Heart right ventricle (tissue), 16 donors: ENCODE measurements at regions not wholly inside any gene's neighbourhood (a gene's known extent, or its start where the extent isn't known, plus 50 kb on each side); places are given as distances from the start of the nearest gene placed in this dataset.

Experiments
- ATAC-seq, 8 donors: fragments of 200-7000 bp; cut with Tn5 transposase; one replicate each; pipeline ENCODE4 v1.9.1; 2020; ENCODE audit warnings: mild to moderate bottlenecking in 8 of 8, moderate library complexity in 8 of 8, moderate number of reproducible peaks in 1 of 8
- DNase-seq, 2 donors: peaks; one replicate each; pipeline ENCODE4 v3.0.0-alpha.2; 2020
- H3K27ac ChIP-seq, 10 donors: fragments of 200-600 bp; sonication (generic) in 2 of 10; one replicate each; pipeline versions ENCODE4 v1.5.0 to v1.8.0; 2020 to 2022; ENCODE audit warnings: mild to moderate bottlenecking in 3 of 10
- H3K27me3 ChIP-seq, 7 donors: fragments of 200-600 bp; one replicate each; pipeline ENCODE4 v1.8.0; 2021 to 2022; ENCODE audit warnings: mild to moderate bottlenecking in 2 of 7
- H3K36me3 ChIP-seq, 9 donors: fragments of 200-600 bp; sonication (generic) in 1 of 9; one replicate each; pipeline versions ENCODE4 v1.5.0 to v1.8.0; 2020 to 2022; ENCODE audit warnings: mild to moderate bottlenecking in 2 of 9
- H3K4me1 ChIP-seq, 9 donors: fragments of 200-600 bp; sonication (generic) in 1 of 9; one replicate each; pipeline versions ENCODE4 v1.5.0 to v1.8.0; 2020 to 2022; ENCODE audit warnings: mild to moderate bottlenecking in 4 of 9
- H3K4me3 ChIP-seq, 10 donors: fragments of 200-600 bp; sonication (generic) in 2 of 10; one replicate each; pipeline versions ENCODE4 v1.5.0 to v1.8.0; 2020 to 2022; ENCODE audit warnings: mild to moderate bottlenecking in 7 of 10, moderate library complexity in 2 of 10
- H3K9me3 ChIP-seq, 11 donors: fragments of 200-600 bp in 10 of 11; sonication (generic) in 2 of 11; one replicate each; pipeline versions ENCODE4 v1.5.0 to v1.8.0; 2013 to 2022; ENCODE audit warnings: mild to moderate bottlenecking in 2 of 11, control low read depth in 1 of 11, moderate library complexity in 1 of 11
- CTCF ChIP-seq, 9 donors: fragments of 200-600 bp; sonication (generic) in 2 of 9; IDR thresholded peaks; one replicate each; pipeline versions ENCODE4 v1.5.0 to v1.8.0; 2021 to 2022; ENCODE audit warnings: antibody characterized with exemption in 9 of 9, mild to moderate bottlenecking in 5 of 9, moderate library complexity in 1 of 9
- WGBS, 2 donors: extraction: QIAGEN DNeasy Blood & Tissue Kit; methylation state at CpG; one replicate each; pipeline ENCODE4 v1.1.7; 2013; ENCODE audit warnings: inconsistent platforms in 1 of 2; 5-methylcytosine and 5-hydroxymethylcytosine counted together
- intact Hi-C, 10 donors: fragments of 100-400 bp; cut with DNase I; formaldehyde crosslinking; loops; one replicate each; pipeline versions ENCODE4 v1.11.1 to v1.14.2; 2022
- donor health status: Arrhythmogenic right ventricular cardiomyopathy.
- donor health status: ischemic (EF 13 %, LVEDD 7.1; RV severe dilation, severe dysfunction).
- donor health status: healthy with polysubstance abuse.
- donor health status: DM: no; HTN: yes; CAD: no.
- donor health status: DM: no; HTN: no; CAD: no.
- donor health status: ischemic (EF 25% LVEDD 6.9; RV normal size, moderate dysfunction).
- donor health status: ischemic (EF 25% LVEDD 5.7; RV mildly dilated, moderate dysfunction).
- donor health status: healthy.
- donor health status: DM: yes; HTN: yes; CAD: no.
- donor health status: Ischemic cardiomyopathy.
- donor health status: ischemic (EF 35%, LVEDD 5.7; RV mildly dilated, moderate dysfunction).
- donor health status: nonischemic (EF 11% LVEDD 7.7; RV severe dilation, severe dysfunction).
- donor health status: DM: yes; HTN: yes; CAD: no.
- donor health status: PGD.
- donor health status: ischemic (EF 29% LVEDD 5.4; RV normal size, mild dysfunction).
- donor health status: nonischemic (EF 23%, LVEDD 6.1; RV moderate dilation, normal function).

- Histone ChIP-seq H3K4me1 (peaks cover 0 to 52% (median 16%) of the 10 kb centered on the region in 9 donors), H3K36me3 (no peaks in the 10 kb centered on the region), H3K27me3 (no peaks in the 10 kb centered on the region), H3K27ac (peak overlapping the region in 1 of 10 donors; percentile 66), H3K9me3 (no peaks in the 10 kb centered on the region), H3K4me3 (no peak overlapping the region)
- no peak for ATAC-seq
- WGBS, 2 donors: 49 to 71% methylated on average over 3 of the region's 3 CpGs
- no peak for TF ChIP-seq CTCF (IDR thresholded peaks at IDR 0.05)
- intact Hi-C loops: loop anchor here in 1 of 10 donors (10.0 kb wide), 1 partner anchor 84 kb away; no protein-coding TSS in a partner anchor
- no peak for DNase-seq
Measured at GRCh38 chr3:177448987-177449359, 251.7 kb upstream of the TBL1XR1 start.

- peaks cover 0 to 52% (median 16%) of the 10 kb centered on the region in 9 donors for H3K4me1 ChIP-seq
- 85 to 94% methylated on average over 5 of the region's 5 CpGs for WGBS, 2 donors
- intact Hi-C loops: loop anchor here in 2 of 10 donors (5.0 to 10.0 kb wide), 2 partner anchors 85 to 87 kb away; no protein-coding TSS in a partner anchor
Measured at GRCh38 chr3:177449360-177450006, 252.2 kb upstream of the TBL1XR1 start.

DNA sequence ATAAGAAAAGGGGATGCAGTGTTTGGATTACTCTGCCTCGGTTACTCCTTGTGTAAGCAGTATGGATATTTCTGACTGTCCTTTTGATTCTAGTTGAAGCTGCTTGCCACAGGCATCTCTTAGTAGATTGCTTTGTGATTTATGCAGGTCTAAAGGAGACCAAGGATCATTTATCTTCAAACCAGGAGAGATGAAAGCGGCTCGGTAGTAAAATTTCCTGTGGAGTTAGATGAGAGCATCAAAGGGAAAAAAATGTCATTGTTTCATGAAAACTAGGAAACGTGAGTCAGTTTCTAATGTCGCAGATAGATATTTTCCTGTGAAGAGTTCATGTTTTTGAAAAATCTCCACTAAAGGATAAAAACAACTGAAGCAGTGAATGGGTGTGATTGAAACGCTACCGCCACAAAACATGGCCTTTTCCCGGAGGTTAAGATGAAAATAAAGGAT, 254.0 kb upstream of the TBL1XR1 start:
- H3K9me3 ChIP-seq: no peaks in the 10 kb centered on the region
- DNase-seq (no peak), ATAC-seq (peak in 1 of 8 donors; percentile 22)
- no peaks in the 10 kb centered on the region for H3K36me3 ChIP-seq
- H3K4me1 ChIP-seq: peaks cover 0 to 51% (median 16%) of the 10 kb centered on the region in 9 donors
- H3K4me3 ChIP-seq: no peak overlapping the region
- intact Hi-C loops: loop anchor here in 1 of 10 donors (5.0 kb wide), 1 partner anchor 89 kb away; no protein-coding TSS in a partner anchor
- TF ChIP-seq CTCF (IDR thresholded peaks at IDR 0.05): no peak
- peak overlapping the region in 4 of 10 donors; percentile 17 to 54 (median 46) for H3K27ac ChIP-seq
- H3K27me3 ChIP-seq: no peaks in the 10 kb centered on the region
- 69 to 72% methylated on average over 8 of the region's 8 CpGs for WGBS, 2 donors

More at GRCh38 chr3:177449360-177450006, 252.2 kb upstream of the TBL1XR1 start:
- H3K36me3 ChIP-seq: no peaks in the 10 kb centered on the region
- ATAC-seq (peak in 1 of 8 donors; percentile 21), DNase-seq (no peak)
- H3K4me3 ChIP-seq: no peak overlapping the region
- no peak for TF ChIP-seq CTCF (IDR thresholded peaks at IDR 0.05)
- H3K27ac ChIP-seq: peak overlapping the region in 1 of 10 donors; percentile 66
- no peaks in the 10 kb centered on the region for H3K9me3 ChIP-seq
- H3K27me3 ChIP-seq: no peaks in the 10 kb centered on the region

- Histone ChIP-seq H3K27me3 (no peaks in the 10 kb centered on the region), H3K4me1 (peaks cover 0 to 44% (median 16%) of the 10 kb centered on the region in 9 donors), H3K9me3 (peaks cover 0 to 5% (median 0%) of the 10 kb centered on the region in 11 donors), H3K36me3 (no peaks in the 10 kb centered on the region), H3K27ac (peak overlapping the region in 5 of 10 donors; percentile 17 to 54 (median 43)), H3K4me3 (no peak overlapping the region)
- no peak for TF ChIP-seq CTCF (IDR thresholded peaks at IDR 0.05)
- intact Hi-C loops: loop anchor here in 1 of 10 donors (5.0 kb wide), 1 partner anchor 90 kb away; no protein-coding TSS in a partner anchor
- peak in 7 of 8 donors; percentile 33 to 85 (median 64) for ATAC-seq
- no peak for DNase-seq
- 28 to 47% methylated on average over 5 of the region's 5 CpGs for WGBS, 2 donors
Measured at GRCh38 chr3:177451864-177452830, 254.9 kb upstream of the TBL1XR1 start.
